ENCODE measurements at regions not wholly inside any gene's neighbourhood (a gene's known extent, or its start where the extent isn't known, plus 50 kb on each side); places are given as distances from the start of the nearest gene placed in this dataset.

- Histone ChIP-seq H3K4me1 (replicated peaks in 1 of 2) (peaks cover 0 to 5% of the 10 kb centered on the region in 2 donors), H3K9me3 (replicated peaks in 1 of 3) (no peaks in the 10 kb centered on the region), H3K27ac (no peak overlapping the region), H3K36me3 (replicated peaks in 1 of 2) (no peaks in the 10 kb centered on the region), H3K4me3 (no peak overlapping the region), H3K27me3 (peaks cover 11% of the 10 kb centered on the region)
- intact Hi-C loops (cut with DNase I), result no loop called here
- TF ChIP-seq CTCF (IDR thresholded peaks at IDR 0.05) (no peak), POLR2A (IDR thresholded peaks at IDR 0.05) (no peak)
- 66 to 76% (median 71%) methylated on average over 3 to 9 of the region's 9 CpGs for WGBS, 4 donors
- DNase-seq, result peak in 1 of 7 donors; percentile 14
Observed at GRCh38 chr20:58024241-58024721, 204.2 kb downstream of the ANKRD60 start.

DNA sequence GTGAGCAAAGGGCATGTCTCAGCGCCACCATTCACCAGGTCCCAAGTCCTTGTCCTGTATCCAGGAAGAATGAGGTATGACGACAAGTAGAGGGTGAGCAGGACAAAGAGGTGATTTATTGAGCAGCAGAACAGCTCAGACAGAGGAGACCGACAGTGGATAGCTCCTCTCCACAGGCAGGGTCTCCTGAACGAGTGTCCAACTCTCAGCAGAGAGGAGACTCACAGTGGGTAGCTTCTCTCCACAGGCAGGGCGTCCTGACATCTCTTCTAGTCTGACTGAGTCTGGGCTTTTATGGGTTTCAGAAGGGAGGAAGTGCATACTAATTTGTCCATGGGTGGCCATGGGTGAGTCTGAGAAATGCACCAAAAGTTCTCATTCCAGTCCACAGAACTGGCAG is 204.7 kb downstream of the ANKRD60 start:
- WGBS, 4 donors, result 64 to 72% (median 71%) methylated on average over 4 to 5 of the region's 5 CpGs
- peaks cover 0 to 5% of the 10 kb centered on the region in 2 donors for H3K4me1 ChIP-seq (replicated peaks in 1 of 2)
- no peaks in the 10 kb centered on the region for H3K9me3 ChIP-seq (replicated peaks in 1 of 3)
- H3K27ac ChIP-seq, result no peak overlapping the region
- DNase-seq, result peak in 2 of 7 donors; percentile 3 to 20
- H3K4me3 ChIP-seq, result no peak overlapping the region
- H3K27me3 ChIP-seq, result peaks cover 11% of the 10 kb centered on the region
- intact Hi-C loops (cut with DNase I), result no loop called here
- TF ChIP-seq POLR2A (IDR thresholded peaks at IDR 0.05), result no peak
- no peak for TF ChIP-seq CTCF (IDR thresholded peaks at IDR 0.05)
- H3K36me3 ChIP-seq (replicated peaks in 1 of 2), result no peaks in the 10 kb centered on the region

- no peak overlapping the region for H3K27ac ChIP-seq
- DNase-seq, result peak in 2 of 7 donors; percentile 0 to 15
- H3K36me3 ChIP-seq (replicated peaks in 1 of 2), result no peaks in the 10 kb centered on the region
- 74 to 88% (median 83%) methylated on average over 2 to 9 of the region's 9 CpGs for WGBS, 4 donors
- peaks cover 11% of the 10 kb centered on the region for H3K27me3 ChIP-seq
- H3K9me3 ChIP-seq (replicated peaks in 1 of 3), result no peaks in the 10 kb centered on the region
- H3K4me1 ChIP-seq (replicated peaks in 1 of 2), result peaks cover 0 to 5% of the 10 kb centered on the region in 2 donors
- TF ChIP-seq CTCF (IDR thresholded peaks at IDR 0.05) (no peak), POLR2A (IDR thresholded peaks at IDR 0.05) (no peak)
- H3K4me3 ChIP-seq, result no peak overlapping the region
- intact Hi-C loops (cut with DNase I), result no loop called here
Observed at GRCh38 chr20:58023346-58023745, 205.1 kb downstream of the ANKRD60 start.

DNA sequence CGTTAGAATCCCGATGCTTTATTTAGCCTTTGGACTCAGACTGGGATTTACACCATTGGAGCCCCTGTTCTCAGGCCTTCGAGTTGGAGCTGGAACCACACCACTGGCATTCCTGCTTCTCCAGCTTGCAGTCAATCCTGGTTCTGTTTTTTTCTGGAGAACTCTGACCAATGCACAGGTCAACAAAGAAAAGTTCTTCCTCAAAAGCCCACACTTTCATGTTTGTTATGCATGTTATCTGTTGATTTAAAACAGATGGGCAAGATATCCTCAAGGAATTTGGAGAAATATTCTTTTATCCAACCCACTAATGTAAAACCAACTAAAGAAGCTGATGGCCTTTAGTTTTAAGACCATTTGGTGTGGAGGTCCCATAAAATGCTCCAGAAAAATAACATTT is 205.7 kb downstream of the ANKRD60 start:
- intact Hi-C loops (cut with DNase I), result no loop called here
- H3K4me1 ChIP-seq (replicated peaks in 1 of 2), result peaks cover 0 to 5% of the 10 kb centered on the region in 2 donors
- no peak overlapping the region for H3K27ac ChIP-seq

More for the DNA sequence above, 205.7 kb downstream of the ANKRD60 start:
- Histone ChIP-seq H3K4me3 (no peak overlapping the region), H3K9me3 (replicated peaks in 1 of 3) (no peaks in the 10 kb centered on the region), H3K36me3 (replicated peaks in 1 of 2) (no peaks in the 10 kb centered on the region), H3K27me3 (peaks cover 11% of the 10 kb centered on the region)
- TF ChIP-seq CTCF (IDR thresholded peaks at IDR 0.05) (no peak), POLR2A (IDR thresholded peaks at IDR 0.05) (no peak)
- 56 to 91% (median 81%) methylated on average over 3 of the region's 3 CpGs for WGBS, 4 donors
- DNase-seq, result peak in 1 of 7 donors; percentile 21
